GM19467 (cell line): ENCODE measurements at regions not wholly inside any gene's neighbourhood (a gene's known extent, or its start where the extent isn't known, plus 50 kb on each side); places are given as distances from the start of the nearest gene placed in this dataset.

Experiments
- ATAC-seq: cut with Tn5 transposase; IDR thresholded peaks from one replicate; pipeline ENCODE4 v1.9.1; 2021; ENCODE audit warnings: mild to moderate bottlenecking, moderate library complexity; ENCODE audit not compliant: unreplicated experiment

GRCh38 chr16:51815523-51815922, 664.5 kb upstream of the SALL1 start:
- ATAC-seq: no peak

- ATAC-seq: no peak
Observed at GRCh38 chr16:51814617-51815016, 663.5 kb upstream of the SALL1 start.

- ATAC-seq: no peak
Observed at GRCh38 chr16:51813609-51814008, 662.5 kb upstream of the SALL1 start.

- ATAC-seq: no peak
Observed at GRCh38 chr16:51812945-51813344, 661.9 kb upstream of the SALL1 start.

- no peak for ATAC-seq
Observed at GRCh38 chr16:51807551-51807950, 656.5 kb upstream of the SALL1 start.

- no peak for ATAC-seq
Observed at GRCh38 chr16:51801635-51802034, 650.6 kb upstream of the SALL1 start.

GRCh38 chr16:51797669-51798259, 646.7 kb upstream of the SALL1 start:
- no peak for ATAC-seq

- no peak for ATAC-seq
Observed at GRCh38 chr16:51779240-51779639, 628.2 kb upstream of the SALL1 start.

- no peak for ATAC-seq
Observed at GRCh38 chr16:51773071-51773890, 622.2 kb upstream of the SALL1 start.

- ATAC-seq: no peak
Observed at GRCh38 chr16:51766739-51767138, 615.7 kb upstream of the SALL1 start.

GRCh38 chr16:51763072-51763661, 612.1 kb upstream of the SALL1 start:
- ATAC-seq: no peak

GRCh38 chr16:51762081-51762996, 611.3 kb upstream of the SALL1 start:
- peak; percentile 92 for ATAC-seq

- no peak for ATAC-seq
Observed at GRCh38 chr16:51761001-51761400, 609.9 kb upstream of the SALL1 start.

- no peak for ATAC-seq
Observed at GRCh38 chr16:51759999-51760398, 608.9 kb upstream of the SALL1 start.

GRCh38 chr16:51759329-51759728, 608.3 kb upstream of the SALL1 start:
- ATAC-seq: no peak

GRCh38 chr16:51757921-51758479, 606.9 kb upstream of the SALL1 start:
- ATAC-seq: no peak

- no peak for ATAC-seq
Observed at GRCh38 chr16:51757505-51757904, 606.4 kb upstream of the SALL1 start.

GRCh38 chr16:51757124-51757470, 606.0 kb upstream of the SALL1 start:
- ATAC-seq: no peak

- ATAC-seq: no peak
Observed at GRCh38 chr16:51756447-51757123, 605.5 kb upstream of the SALL1 start.

- no peak for ATAC-seq
Observed at GRCh38 chr16:51755577-51756355, 604.7 kb upstream of the SALL1 start.
